ENCODE measurements at regions not wholly inside any gene's neighbourhood (a gene's known extent, or its start where the extent isn't known, plus 50 kb on each side); places are given as distances from the start of the nearest gene placed in this dataset.

DNA sequence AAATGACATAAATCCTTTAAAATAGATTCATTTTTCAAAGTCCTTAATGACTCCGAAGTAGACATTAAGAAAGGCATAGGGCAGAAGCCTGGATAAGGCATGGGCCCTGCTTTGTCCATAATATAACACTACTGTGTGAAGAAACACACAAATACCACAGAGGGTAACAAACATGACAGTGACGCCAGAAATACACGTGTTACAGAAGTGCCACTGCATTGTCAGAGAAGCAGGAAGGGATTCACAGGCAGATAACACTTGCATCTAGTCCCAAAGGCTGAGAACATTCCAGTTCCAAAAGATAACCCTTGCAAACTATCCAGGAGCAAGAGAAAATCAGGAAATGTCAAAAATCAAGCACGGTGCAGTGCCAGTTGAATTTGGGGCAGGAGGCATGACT lies 633.2 kb downstream of the LIG4 start:
- Mint-ChIP-seq H3K27me3 (ENCODE audit: low read depth) (no peaks in the 10 kb centered on the region), H3K4me1 (no peaks in the 10 kb centered on the region), H3K9me3 (peaks cover 3% of the 10 kb centered on the region), H3K36me3 (ENCODE audit: low read depth) (no peaks in the 10 kb centered on the region), H3K27ac (no peak overlapping the region), H3K4me3 (no peak overlapping the region)
- TF ChIP-seq, protein P1, sequence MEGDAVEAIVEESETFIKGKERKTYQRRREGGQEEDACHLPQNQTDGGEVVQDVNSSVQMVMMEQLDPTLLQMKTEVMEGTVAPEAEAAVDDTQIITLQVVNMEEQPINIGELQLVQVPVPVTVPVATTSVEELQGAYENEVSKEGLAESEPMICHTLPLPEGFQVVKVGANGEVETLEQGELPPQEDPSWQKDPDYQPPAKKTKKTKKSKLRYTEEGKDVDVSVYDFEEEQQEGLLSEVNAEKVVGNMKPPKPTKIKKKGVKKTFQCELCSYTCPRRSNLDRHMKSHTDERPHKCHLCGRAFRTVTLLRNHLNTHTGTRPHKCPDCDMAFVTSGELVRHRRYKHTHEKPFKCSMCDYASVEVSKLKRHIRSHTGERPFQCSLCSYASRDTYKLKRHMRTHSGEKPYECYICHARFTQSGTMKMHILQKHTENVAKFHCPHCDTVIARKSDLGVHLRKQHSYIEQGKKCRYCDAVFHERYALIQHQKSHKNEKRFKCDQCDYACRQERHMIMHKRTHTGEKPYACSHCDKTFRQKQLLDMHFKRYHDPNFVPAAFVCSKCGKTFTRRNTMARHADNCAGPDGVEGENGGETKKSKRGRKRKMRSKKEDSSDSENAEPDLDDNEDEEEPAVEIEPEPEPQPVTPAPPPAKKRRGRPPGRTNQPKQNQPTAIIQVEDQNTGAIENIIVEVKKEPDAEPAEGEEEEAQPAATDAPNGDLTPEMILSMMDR (IDR thresholded peaks at IDR 0.05; ENCODE audit: unreplicated experiment in 3 of 3) = no peak

DNA sequence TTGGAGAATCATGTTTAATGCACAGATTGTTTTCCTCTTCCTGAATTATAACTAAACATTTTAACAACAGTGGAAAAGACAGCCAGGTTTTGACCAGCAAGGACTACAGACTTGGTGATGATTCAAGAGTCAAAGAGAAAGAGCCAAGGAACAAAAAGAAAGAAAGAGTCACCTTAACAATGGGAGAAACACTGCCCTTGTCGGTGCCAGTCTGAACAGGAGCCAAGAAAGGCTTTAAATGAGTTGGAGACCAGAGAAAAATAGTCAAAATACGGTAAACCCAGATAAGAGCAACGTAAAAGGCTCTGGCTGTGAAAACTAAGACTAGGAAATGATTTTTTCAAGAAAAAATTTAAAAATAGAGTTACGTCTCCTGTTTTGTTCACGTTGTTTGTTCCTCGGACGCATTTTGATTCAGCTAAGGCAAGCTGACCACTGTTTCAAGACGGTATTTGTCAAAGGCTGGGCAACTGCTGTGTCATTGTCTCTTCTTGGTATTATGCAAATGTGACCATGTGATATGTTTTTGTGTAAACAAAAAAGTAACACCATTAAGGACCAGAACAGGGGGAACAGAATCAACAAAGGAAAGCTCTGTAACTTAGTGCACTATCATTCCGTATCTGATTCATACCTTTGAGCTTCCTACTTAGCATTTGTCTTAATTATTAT lies 634.5 kb downstream of the LIG4 start:
- Mint-ChIP-seq H3K27me3 (ENCODE audit: low read depth) (no peaks in the 10 kb centered on the region), H3K4me3 (no peak overlapping the region), H3K36me3 (ENCODE audit: low read depth) (no peaks in the 10 kb centered on the region), H3K4me1 (no peaks in the 10 kb centered on the region), H3K9me3 (peaks cover 3% of the 10 kb centered on the region), H3K27ac (no peak overlapping the region)
- TF ChIP-seq, protein P1 (IDR thresholded peaks at IDR 0.05; ENCODE audit: unreplicated experiment in 3 of 3) = no peak

GRCh38 chr13:107576430-107576829 lies 638.9 kb downstream of the LIG4 start:
- H3K27ac Mint-ChIP-seq = no peak overlapping the region
- no peaks in the 10 kb centered on the region for H3K36me3 Mint-ChIP-seq (ENCODE audit: low read depth)
- peaks cover 3% of the 10 kb centered on the region for H3K9me3 Mint-ChIP-seq
- H3K4me1 Mint-ChIP-seq = no peaks in the 10 kb centered on the region
- no peaks in the 10 kb centered on the region for H3K27me3 Mint-ChIP-seq (ENCODE audit: low read depth)
- H3K4me3 Mint-ChIP-seq = no peak overlapping the region
- TF ChIP-seq, protein P1 (IDR thresholded peaks at IDR 0.05; ENCODE audit: unreplicated experiment in 3 of 3) = no peak

DNA sequence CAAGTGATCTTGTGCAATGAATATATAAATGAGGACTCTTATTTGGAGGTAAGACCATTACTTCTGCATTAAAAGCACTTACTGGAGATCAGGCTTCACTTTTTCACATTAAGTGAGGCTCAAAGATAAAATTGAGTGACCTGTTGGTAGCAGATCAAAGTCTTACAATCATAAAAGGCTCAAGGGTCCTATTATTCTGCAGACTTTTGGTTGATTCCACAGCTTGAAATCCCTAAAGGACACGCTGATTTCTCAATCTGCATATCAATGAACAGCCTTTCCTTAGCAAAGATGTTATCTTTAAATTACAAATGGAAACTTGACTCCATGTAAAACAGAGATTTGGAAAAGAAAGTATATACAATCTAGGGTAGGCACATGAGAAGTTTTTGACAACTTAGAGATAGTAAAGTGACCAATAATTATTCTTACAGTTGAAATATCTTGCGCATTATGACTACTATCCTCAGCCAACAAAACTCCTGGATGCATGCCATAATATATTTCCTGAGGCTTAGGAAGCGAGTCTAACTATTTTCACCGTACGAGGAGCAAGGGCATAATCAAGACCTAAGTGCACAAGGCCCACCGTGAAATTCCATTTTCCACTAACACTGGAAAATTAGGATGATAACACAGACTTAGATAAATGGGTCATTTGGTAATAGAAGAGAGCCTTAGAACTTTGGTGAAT lies 640.7 kb downstream of the LIG4 start:
- no peak overlapping the region for H3K27ac Mint-ChIP-seq
- H3K9me3 Mint-ChIP-seq = no peaks in the 10 kb centered on the region
- TF ChIP-seq, protein P1 (IDR thresholded peaks at IDR 0.05; ENCODE audit: unreplicated experiment in 3 of 3) = no peak
- no peaks in the 10 kb centered on the region for H3K27me3 Mint-ChIP-seq (ENCODE audit: low read depth)
- H3K36me3 Mint-ChIP-seq (ENCODE audit: low read depth) = no peaks in the 10 kb centered on the region
- no peak overlapping the region for H3K4me3 Mint-ChIP-seq
- no peaks in the 10 kb centered on the region for H3K4me1 Mint-ChIP-seq

- Mint-ChIP-seq H3K27ac (no peak overlapping the region), H3K4me1 (no peaks in the 10 kb centered on the region), H3K36me3 (ENCODE audit: low read depth) (no peaks in the 10 kb centered on the region), H3K4me3 (no peak overlapping the region), H3K9me3 (no peaks in the 10 kb centered on the region), H3K27me3 (ENCODE audit: low read depth) (no peaks in the 10 kb centered on the region)
- TF ChIP-seq, protein P1 (IDR thresholded peaks at IDR 0.05; ENCODE audit: unreplicated experiment in 3 of 3) = no peak
These were observed 642.2 kb downstream of the LIG4 start for GRCh38 chr13:107573184-107573583.

DNA sequence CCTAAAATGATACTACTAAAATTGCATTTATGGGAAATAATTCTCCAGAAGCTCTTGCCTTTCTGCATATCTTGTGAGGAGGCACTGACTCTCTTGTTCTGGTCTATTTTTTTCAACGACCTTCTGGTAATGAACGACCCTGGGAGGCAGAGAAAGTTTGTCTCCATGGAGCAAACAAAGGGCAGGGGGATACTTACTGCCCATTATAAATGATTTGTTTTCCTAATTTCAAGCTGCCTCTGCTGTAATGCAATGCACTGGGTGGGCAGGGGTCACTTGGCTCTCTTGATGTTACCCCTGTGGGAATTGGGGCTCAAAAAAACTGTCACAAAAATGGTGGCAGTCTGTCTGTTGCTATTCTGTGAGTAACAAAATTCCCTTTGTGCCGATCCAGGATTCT lies 643.2 kb downstream of the LIG4 start:
- Mint-ChIP-seq H3K36me3 (ENCODE audit: low read depth) (no peaks in the 10 kb centered on the region), H3K27ac (no peak overlapping the region), H3K4me3 (no peak overlapping the region), H3K27me3 (ENCODE audit: low read depth) (no peaks in the 10 kb centered on the region), H3K4me1 (no peaks in the 10 kb centered on the region), H3K9me3 (no peaks in the 10 kb centered on the region)
- TF ChIP-seq, protein P1 (IDR thresholded peaks at IDR 0.05; ENCODE audit: unreplicated experiment in 3 of 3) = no peak
